GM18519 (cell line): ENCODE measurements at regions not wholly inside any gene's neighbourhood (a gene's known extent, or its start where the extent isn't known, plus 50 kb on each side); places are given as distances from the start of the nearest gene placed in this dataset.

ENCODE experiments used
- ATAC-seq: cut with Tn5 transposase; IDR thresholded peaks from one replicate; pipeline ENCODE4 v1.9.1; 2021; ENCODE audit warnings: mild to moderate bottlenecking, moderate library complexity; ENCODE audit not compliant: unreplicated experiment, low FRiP score

- no peak for ATAC-seq
Measured at GRCh38 chr7:19463581-19463980, 245.3 kb downstream of the POLR1F start.

DNA sequence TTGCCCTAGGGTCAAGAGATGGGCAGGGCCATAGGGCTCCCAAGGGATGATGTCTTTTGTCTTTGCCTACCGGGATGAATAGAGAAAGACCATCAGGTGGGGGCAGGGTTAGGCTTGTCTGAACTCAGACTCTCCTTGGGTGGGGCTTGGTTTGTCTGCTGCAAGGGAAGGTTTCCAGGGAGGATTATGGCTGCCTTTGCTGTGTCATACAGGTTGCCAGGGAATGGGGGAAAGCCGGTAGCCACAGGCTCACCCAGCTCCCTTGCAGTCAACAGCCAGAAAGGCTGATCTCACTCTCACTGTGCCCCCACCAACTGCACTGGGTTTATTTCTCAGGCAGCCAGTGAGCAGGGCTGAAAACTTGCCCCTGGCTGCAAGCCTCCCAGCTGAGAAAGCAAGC lies 253.2 kb downstream of the POLR1F start:
- ATAC-seq: no peak

GRCh38 chr7:19448091-19448490 lies 260.7 kb downstream of the POLR1F start:
- no peak for ATAC-seq

DNA sequence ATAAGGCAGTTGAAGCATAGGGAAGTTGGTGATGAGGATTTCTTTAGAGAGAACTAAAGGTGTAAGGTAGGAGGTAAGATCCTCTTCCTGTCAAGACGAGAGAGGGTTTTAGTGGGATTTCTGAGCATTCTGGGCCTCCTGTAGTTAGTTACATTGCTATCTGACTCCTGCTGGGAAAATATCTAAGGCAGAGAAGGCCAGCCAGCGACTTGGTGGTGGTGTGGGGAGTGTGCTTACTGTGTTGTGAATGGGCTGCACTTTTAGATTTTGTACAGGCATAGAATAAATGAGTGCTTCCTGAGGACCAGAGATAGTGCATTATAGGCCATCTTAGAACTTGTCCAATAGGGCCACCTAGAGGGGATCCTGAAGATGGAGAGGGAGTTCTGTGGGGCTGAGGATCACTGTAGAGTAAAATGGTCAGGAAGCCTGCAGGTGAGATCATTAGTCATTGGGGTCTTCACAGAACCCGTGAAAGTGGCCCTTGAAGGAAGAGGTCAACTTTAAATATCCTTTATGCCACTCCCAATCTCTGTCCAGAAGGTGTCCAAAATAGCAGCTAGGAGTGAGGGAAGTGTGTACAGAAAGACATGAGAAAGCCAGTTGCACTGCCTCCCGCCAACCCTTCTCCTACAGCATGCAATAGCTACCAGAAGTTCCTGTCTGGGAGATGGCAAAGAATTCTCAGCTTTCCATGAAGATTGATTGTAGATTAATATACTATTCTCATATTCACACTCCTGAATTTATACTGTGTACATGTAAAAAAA lies 266.6 kb downstream of the POLR1F start:
- no peak for ATAC-seq

GRCh38 chr7:19439517-19439916 lies 269.3 kb downstream of the POLR1F start:
- no peak for ATAC-seq

DNA sequence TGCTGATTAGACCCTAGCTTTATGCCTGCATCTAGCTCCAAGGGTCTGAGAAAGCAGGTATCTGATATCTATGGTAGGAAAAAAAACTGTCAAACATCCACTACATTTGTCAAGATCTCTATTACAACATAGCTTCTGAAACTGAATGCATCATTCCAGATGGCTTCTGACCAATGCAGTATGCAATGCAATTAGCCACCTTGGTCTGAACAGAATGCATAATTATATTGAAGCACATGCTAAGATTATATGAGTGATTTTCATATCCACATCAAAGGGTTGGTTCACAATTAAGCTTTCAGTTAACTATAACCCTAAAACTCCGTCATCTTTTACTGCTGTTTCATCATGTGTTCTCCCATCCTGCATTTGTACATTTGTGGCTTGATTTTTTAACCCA lies 271.4 kb downstream of the POLR1F start:
- ATAC-seq: no peak

- no peak for ATAC-seq
Measured at GRCh38 chr7:19427944-19428343, 280.9 kb downstream of the POLR1F start.

DNA sequence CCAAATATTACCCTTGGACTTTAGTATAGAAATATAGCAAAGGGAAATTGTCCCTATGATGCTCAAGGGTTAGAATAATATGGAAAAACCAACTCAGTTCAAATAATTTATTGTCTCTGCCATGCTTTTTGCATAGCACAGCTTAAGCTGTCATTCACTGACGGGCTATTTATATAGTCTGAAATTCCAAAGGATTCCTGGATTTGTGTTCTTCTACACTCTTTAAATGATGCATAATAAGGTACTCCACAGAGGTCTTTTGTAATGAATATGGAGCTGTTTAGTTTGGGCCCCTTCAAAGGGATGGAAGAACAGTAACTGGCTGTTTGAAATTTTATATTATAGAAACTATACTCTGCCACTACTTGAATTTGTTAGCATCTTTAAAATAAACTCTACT lies 276.6 kb upstream of the FERD3L start:
- ATAC-seq: no peak

GRCh38 chr7:19417231-19417630 lies 272.0 kb upstream of the FERD3L start:
- ATAC-seq: no peak

DNA sequence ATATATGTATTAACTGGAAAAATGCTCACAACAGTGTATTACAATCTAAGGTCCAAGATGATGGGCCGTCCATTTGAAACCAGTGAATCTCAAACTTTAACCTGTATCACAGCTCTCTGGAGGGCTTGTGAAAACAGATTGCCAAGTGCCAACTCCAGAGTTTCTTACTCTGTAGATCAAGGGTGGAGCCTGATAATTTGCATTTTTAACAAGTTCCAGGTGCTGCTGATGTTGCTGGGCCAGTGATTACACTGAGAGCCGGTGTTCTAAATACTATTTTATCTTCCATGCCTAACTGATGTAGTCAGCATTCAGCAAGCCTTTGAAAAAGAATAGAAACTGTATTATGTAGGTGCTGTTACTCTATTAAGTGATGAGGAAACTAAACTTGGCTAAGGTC lies 269.9 kb upstream of the FERD3L start:
- no peak for ATAC-seq

- ATAC-seq: no peak
Measured at GRCh38 chr7:19413443-19413965, 268.3 kb upstream of the FERD3L start.

DNA sequence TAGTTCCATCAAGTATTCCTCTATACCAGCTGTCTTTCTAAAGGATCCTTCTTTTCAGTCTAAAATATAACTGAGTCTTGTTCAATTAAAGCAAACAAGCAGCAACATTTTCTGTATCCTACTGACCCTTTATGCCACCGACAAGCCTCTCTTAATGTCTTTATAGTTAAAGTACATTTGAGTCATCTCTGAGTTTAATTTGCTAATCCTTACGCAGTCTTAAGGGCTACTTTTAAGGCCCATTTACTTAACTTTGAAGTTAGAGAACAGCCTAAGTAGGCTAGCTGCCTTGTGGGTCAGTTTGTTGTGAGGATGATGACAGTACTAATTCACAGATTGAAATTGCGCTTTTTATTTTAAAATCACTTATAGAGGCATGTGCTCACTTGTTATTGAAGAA lies 265.5 kb upstream of the FERD3L start:
- no peak for ATAC-seq

DNA sequence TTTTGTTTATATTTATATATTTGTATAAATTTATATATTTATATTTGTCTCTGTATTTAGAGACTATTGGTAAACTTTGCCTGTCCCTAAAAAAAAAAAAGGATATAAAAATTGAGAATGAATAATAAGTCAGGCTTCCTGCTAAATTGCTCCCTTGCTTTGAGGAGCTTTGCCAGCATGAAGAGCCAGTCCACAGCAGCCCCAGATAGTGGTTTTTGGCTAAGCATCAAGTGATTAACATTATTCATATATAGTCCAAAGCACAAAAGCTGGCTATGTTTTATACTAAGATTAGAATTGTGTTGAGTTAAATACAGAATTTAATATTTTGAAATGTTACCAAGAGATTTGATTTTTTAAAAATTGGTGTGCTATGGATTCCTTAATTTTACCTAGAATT lies 264.9 kb upstream of the FERD3L start:
- ATAC-seq: no peak

DNA sequence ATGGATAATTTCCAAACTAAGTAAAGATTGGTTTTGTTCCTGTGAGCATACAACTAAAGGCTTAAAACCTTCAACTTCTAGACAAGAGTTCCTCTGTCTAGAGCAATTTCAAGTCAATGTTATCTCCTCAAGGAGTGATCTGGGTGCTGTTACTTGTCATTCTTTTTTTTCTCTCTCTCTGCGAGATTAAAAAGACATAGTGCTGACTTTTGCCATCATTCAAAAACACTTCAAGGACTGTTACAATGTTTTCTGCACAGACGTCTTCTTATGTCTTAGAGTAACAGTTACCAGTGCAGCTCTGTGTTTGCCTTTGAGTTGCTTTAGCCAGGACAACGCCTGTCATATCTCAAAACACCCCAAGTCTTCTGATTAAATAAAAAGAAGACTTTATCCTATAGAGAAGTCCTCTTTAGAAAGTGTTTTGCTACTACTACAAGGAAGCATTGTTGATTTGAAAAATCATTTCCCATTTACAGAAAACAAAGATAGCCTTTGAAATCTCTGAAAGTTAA lies 263.5 kb upstream of the FERD3L start:
- no peak for ATAC-seq

DNA sequence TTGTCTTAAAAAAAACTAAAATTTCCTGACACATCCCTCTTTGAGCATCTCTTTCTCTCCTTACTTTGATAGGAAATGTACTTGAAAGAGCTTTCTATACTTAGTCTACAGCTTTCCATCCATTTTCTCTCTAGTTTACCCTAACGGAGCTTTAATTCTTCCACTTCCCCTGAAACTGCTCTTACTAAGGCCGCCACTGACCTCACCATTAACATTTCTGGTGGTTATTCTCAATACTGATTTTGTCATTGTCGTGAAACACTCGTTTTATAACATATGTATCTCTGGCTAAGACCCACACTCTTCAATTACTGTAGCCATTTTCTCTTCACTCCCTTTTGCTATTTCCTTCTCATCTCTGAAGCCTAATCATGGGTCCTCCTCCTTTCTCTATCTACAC lies 262.0 kb upstream of the FERD3L start:
- ATAC-seq: no peak

- no peak for ATAC-seq
Measured at GRCh38 chr7:19405541-19405940, 260.3 kb upstream of the FERD3L start.

GRCh38 chr7:19404912-19405329 lies 259.7 kb upstream of the FERD3L start:
- ATAC-seq: no peak

DNA sequence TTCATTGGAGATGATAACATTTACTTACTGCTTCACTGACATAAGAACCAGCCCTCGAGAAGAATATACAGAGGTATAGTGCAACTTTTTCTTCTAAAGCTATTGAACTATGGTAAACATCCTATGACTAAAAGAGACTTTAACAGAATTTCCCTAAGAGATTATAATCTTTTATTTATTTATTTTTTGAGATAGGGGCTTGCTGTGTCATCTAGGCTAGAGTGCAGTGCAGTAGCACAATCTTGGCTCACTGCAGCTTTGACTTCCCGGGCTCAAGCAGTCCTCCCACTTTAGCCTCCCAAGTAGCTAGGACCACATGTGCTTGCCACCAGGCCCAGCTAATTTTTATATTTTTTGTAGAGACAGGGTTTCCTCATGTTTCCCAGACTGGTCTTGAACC lies 258.5 kb upstream of the FERD3L start:
- no peak for ATAC-seq

GRCh38 chr7:19401461-19401860 lies 256.2 kb upstream of the FERD3L start:
- no peak for ATAC-seq

GRCh38 chr7:19400758-19401254 lies 255.6 kb upstream of the FERD3L start:
- ATAC-seq: no peak

DNA sequence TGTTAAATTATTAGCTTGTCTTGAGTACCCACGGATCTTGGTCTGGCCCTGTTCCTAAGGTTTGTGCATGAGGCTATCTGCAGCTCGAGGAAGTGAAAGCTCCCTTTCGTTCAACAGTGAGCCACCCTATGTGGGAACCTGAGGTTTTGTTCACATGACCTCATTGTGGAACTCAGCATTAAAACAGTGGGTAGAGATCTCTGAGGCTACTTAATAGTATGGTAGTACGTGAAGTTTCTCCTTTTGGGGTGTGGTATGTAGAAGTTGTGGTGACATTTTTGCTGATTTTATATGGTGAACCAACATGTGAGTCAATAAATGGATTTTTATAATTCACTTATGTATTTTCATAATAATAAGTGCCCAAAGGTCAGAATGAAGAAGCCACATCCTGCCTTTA lies 252.7 kb upstream of the FERD3L start:
- peak; percentile 97 for ATAC-seq

- no peak for ATAC-seq
Measured at GRCh38 chr7:19392246-19392645, 247.0 kb upstream of the FERD3L start.
